ENCODE measurements at regions not wholly inside any gene's neighbourhood (a gene's known extent, or its start where the extent isn't known, plus 50 kb on each side); places are given as distances from the start of the nearest gene placed in this dataset.
"Not testable (repeated sequence)": the region's sequence is repeated elsewhere in the genome, so short reads cannot be mapped to it uniquely, and the experiment has no call there.

GRCh38 chr14:38400751-38401150 is 144.9 kb upstream of the CLEC14A start:
- DNase-seq: no peak

- DNase-seq: no peak
These were observed 143.8 kb upstream of the CLEC14A start for GRCh38 chr14:38399652-38400051.

DNA sequence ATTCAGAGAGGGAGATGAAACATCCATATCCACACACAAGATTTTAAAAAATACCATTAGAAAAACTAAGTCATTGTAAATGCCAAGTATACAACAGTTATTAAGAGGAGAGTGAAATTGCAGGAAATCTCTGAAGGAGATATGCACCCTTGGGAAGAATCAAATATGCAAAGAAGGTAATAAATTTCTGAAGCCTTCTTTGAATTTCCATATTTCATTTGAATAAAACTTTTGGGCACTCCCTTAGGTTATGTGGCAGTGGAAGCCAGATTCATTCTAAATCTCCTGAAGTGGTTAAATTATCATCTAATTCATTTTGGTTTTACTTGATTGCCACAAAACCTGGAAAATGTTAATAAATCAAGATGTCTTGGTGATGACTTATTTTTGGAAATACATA is 138.9 kb upstream of the CLEC14A start:
- DNase-seq: no peak

DNA sequence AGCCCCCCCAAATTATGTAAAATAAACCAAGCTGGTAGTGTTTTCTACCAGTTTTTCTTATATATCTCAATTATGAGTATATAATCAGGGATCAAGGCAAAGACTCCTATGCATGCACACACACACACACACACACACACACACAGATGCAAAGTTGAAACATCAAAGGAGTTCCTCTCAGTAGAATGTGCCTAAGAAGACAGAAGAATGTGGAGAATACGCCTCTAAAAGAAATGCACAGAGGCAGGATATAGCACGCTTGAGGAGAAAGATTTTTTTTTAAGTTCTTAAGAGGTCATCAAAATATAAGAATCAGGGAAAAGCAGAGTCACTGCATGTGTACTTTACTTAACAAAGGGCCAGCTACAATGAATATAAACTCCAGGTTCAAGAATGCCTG is 138.2 kb upstream of the CLEC14A start:
- DNase-seq: no peak

GRCh38 chr14:38391334-38391733 is 135.4 kb upstream of the CLEC14A start:
- peak; percentile 41 for DNase-seq

DNA sequence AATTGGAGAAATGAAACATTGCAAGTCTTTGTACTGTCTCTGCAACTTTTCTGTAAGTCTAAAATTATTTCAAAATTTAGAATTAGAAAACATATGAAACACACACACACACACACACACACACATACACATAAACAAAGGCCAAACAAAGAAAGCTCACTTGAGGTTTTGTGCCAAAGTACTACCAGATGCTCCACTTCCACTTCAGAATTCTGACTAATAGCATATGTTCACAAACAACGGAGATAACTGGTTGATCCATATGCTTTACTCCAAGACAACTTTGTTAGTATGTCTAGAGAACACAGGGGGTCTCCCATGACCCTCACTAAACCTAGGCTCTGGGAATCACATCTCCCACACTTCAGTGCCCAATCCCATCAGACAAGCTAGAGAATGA is 133.8 kb upstream of the CLEC14A start:
- DNase-seq: no peak

- DNase-seq: no peak
These were observed 131.9 kb upstream of the CLEC14A start for GRCh38 chr14:38387821-38388220.

DNA sequence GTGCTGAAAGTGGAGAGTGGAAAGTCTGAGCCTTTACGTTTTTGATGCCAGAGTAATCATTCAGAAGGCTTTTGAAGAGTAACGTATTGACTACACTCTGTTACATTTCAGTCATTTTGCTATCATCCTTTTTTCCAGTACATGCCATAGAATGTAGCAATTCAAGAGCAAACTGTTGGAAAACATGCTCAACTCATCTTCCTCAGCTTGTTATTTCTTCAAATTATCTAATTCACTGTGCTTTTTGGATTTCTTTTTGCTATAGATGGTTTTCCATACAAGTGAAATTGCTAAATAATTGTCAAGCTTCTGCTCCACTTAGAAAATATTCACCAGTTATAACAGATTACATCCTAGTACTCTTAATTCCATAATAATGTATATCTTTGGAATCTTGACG is 129.9 kb upstream of the CLEC14A start:
- DNase-seq: no peak

DNA sequence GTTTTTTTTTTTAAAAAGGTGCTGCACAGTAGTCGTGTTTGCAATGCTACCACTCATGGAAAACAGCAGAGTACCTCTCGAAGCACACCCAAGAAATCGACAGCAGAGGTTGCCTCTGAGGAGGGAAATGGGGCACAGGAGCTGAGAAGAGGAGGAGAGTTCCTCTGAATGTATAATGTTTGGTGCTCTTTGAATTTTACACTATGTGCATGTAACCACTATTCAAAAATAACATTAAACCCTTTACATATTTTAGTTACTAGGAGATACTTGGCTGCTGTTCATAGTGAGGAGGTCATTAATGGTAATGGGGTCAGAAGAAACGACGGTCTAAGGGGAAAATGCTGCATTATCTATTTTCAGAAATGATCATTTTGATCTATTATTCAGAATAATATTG is 129.4 kb upstream of the CLEC14A start:
- DNase-seq: no peak

DNA sequence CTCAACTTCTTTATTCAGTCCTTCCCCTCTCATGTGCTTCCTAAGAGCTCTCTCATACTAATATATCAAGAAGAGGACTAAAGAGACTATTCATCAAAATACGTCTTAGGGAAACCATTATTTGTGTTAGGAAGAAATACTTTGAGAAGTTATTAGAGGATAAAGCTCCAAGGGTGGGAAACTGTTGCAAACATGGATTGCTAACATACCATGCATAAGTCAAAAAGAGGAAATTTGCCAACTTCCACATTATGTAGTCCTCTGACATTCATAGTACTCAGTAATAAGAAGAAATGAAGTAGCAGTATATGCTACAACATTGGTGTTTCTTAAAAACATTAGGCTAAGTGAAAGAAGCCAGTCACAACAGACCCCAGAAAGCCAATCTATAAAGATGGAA is 128.8 kb upstream of the CLEC14A start:
- DNase-seq: peak; percentile 78

GRCh38 chr14:38367922-38368321 is 112.0 kb upstream of the CLEC14A start:
- DNase-seq: no peak

GRCh38 chr14:38366374-38366773 is 110.5 kb upstream of the CLEC14A start:
- no peak for DNase-seq

DNA sequence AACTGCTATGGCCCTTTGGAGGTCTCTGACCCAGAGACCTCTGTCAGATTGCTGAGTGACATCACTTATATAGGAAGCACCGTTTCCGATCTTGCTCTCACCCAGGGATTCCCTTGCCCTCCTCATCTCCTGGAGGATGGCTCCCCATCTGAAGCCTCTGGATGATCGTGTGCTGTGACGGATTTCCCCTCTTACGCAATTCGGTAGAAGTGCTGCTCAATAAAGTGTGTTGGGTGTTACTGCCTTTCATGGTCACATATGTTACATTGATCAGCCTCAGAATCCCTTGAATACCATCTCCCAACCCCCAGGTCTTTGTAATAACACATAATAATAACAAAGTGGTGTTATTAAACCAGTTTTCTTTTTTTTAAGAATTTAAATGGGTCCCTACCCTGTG is 107.3 kb upstream of the CLEC14A start:
- DNase-seq: no peak

GRCh38 chr14:38357557-38357956 is 101.7 kb upstream of the CLEC14A start:
- peak; percentile 87 for DNase-seq

GRCh38 chr14:38355473-38355872 is 99.6 kb upstream of the CLEC14A start:
- DNase-seq: not testable (repeated sequence)

- DNase-seq: no peak
These were observed 94.2 kb upstream of the CLEC14A start for GRCh38 chr14:38350102-38350501.

DNA sequence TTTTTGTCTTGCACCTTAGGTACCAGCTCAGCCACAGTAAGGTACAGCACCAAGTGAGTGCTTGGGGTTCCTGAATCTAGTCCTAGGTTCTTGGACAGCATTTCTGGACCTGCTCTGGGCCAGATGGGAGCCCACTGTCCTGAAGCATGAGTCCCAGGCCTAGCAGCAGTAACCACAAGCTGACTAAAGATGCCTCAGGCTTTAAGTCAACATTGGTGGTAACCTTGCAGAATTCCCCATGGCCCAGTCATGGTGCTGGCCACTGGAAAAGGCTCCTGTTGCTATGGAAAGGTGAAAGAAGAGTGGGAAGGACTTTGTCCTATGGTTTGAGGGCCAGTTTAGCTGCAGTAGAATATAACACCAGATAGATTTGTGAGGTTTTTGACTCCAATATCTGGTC is 86.9 kb upstream of the CLEC14A start:
- peak; percentile 83 for DNase-seq

GRCh38 chr14:38339696-38340095 is 83.8 kb upstream of the CLEC14A start:
- DNase-seq: peak; percentile 80

DNA sequence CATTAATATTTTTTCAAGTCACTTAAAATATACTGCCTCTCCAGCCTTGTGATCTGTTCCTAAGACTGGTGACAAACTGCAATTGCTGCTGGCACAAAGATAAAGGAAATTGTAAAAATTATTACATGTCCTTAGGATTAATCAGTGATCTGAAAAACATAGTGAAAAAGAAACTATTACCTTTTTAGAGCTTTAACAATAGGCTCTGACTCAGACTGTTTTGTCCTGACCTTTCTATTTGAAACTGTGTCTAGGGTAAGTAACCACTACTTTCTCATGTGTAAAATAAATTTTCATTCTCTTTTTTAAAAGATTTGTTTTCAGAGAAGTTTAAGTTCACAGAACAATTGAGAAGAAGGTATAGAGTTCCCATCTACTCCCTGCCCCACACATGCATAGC is 80.4 kb upstream of the CLEC14A start:
- DNase-seq: no peak

- DNase-seq: no peak
These were observed 74.4 kb upstream of the CLEC14A start for GRCh38 chr14:38330275-38330674.

DNA sequence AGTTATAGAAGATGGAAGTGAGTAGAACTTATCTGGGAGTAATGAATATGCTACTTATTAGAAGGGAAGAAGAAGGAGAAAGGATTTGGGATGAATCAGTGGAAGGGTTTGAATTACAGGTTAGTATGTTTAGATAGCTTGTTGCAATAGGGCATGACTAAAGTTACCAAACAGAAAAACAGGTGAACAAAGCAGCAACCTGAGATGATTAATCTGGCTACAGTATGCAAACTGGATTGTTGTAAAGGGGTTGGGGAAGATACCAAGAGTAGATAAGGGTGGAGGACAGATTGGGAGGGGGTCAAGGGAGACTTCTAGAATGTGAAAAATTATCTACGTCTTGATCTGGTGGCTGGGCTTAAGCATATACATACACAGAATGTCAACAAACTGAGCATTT is 73.4 kb upstream of the CLEC14A start:
- DNase-seq: no peak

DNA sequence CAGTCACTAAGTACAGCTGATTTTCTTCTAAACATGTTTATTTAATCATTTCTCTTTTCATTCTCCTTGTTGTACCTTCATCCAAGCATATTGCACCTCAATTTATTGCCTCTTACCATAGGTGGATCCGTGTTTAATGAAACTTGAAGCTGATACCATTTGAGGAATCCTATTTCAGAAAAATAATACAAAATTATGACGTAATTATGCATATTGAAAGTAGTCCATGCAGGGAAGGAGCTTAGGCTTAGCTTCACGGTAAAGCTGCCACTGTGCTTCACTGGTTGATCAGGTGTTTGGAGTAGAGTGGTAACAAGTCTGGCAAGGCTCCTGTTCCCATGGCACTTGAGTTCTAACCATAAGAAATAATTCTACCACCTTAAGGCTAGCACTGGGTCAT is 61.0 kb upstream of the CLEC14A start:
- no peak for DNase-seq

DNA sequence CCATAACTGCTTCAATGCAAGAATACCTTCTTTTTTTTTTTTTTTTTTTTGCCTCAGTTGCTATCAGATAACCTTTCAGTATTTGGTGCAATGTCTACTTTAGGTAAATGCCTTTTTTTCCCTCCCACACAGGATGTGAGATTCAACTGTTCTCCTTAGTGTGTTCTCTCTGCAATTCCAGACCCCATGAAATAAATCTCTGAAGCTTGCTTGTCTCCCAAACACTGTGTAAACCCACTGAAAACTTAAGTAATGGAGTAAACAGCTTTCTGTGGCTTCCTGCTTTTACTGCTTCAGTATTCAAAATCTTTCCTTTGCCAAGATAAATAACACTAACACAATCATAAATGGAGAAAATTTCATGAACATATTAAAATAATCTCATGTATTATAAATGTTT is 55.8 kb upstream of the CLEC14A start:
- DNase-seq: no peak

DNA sequence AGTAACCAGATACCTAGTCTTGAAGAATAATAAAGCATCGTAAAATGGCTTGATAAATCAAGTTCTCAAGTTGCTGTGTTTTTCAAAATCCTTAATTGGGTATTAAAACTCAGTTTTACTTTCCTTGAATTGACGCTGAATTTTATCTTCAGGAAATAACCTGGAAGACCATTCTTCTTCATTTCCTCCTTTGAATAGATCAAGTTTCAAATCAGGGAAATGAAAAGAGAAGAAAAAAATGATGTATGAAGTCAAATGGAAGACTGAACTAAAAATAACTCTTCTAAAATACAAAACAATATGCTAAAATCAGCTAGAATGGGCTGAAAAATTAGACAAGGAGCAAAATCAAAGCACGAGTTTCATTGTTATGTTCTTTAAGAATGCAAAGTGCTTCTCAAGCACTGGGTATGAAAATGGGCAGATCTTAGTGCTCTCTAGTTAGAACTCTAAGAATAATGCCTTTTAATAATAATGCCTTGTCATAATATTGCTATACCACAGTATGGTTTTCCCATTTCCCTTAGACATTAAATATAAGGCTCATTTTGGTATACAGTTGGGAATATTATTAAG is 54.6 kb upstream of the CLEC14A start:
- no peak for DNase-seq

- no peak for DNase-seq
These were observed 53.8 kb upstream of the CLEC14A start for GRCh38 chr14:38309522-38310277.
